T follicular helper cell (primary cell): ENCODE measurements at regions not wholly inside any gene's neighbourhood (a gene's known extent, or its start where the extent isn't known, plus 50 kb on each side); places are given as distances from the start of the nearest gene placed in this dataset.
"Not testable (repeated sequence)": the region's sequence is repeated elsewhere in the genome, so short reads cannot be mapped to it uniquely, and the experiment has no call there.

Source experiments
- DNase-seq: peaks from one replicate; pipeline ENCODE4 v3.0.0-alpha.2; 2020; ENCODE audit warnings: low read depth

GRCh38 chr3:159371961-159372360 is 570.1 kb downstream of the MFSD1 start:
- no peak for DNase-seq

GRCh38 chr3:159378396-159379194 is 576.7 kb downstream of the MFSD1 start:
- no peak for DNase-seq

GRCh38 chr3:159380891-159381290 is 579.0 kb downstream of the MFSD1 start:
- DNase-seq = no peak

GRCh38 chr3:159390656-159391212 is 588.9 kb downstream of the MFSD1 start:
- no peak for DNase-seq

GRCh38 chr3:159397683-159398082 is 591.0 kb upstream of the IL12A start:
- not testable (repeated sequence) for DNase-seq

GRCh38 chr3:159401069-159401468 is 587.6 kb upstream of the IL12A start:
- no peak for DNase-seq

- DNase-seq = not testable (repeated sequence)
Measured at GRCh38 chr3:159409711-159410110, 578.9 kb upstream of the IL12A start.

- no peak for DNase-seq
Measured at GRCh38 chr3:159413319-159413718, 575.3 kb upstream of the IL12A start.

- DNase-seq = no peak
Measured at GRCh38 chr3:159416856-159417255, 571.8 kb upstream of the IL12A start.

- no peak for DNase-seq
Measured at GRCh38 chr3:159417761-159418160, 570.9 kb upstream of the IL12A start.

- DNase-seq = no peak
Measured at GRCh38 chr3:159418571-159419526, 569.8 kb upstream of the IL12A start.

- no peak for DNase-seq
Measured at GRCh38 chr3:159429702-159430101, 558.9 kb upstream of the IL12A start.

- DNase-seq = no peak
Measured at GRCh38 chr3:159432682-159433340, 555.8 kb upstream of the IL12A start.

- no peak for DNase-seq
Measured at GRCh38 chr3:159439346-159439745, 549.3 kb upstream of the IL12A start.

- DNase-seq = no peak
Measured at GRCh38 chr3:159441279-159441678, 547.4 kb upstream of the IL12A start.

GRCh38 chr3:159443266-159443665 is 545.4 kb upstream of the IL12A start:
- DNase-seq = no peak

- DNase-seq = no peak
Measured at GRCh38 chr3:159447841-159448240, 540.8 kb upstream of the IL12A start.

GRCh38 chr3:159448902-159449301 is 539.7 kb upstream of the IL12A start:
- no peak for DNase-seq

- DNase-seq = no peak
Measured at GRCh38 chr3:159451067-159451466, 537.6 kb upstream of the IL12A start.

- DNase-seq = no peak
Measured at GRCh38 chr3:159451482-159451881, 537.2 kb upstream of the IL12A start.

- DNase-seq = no peak
Measured at GRCh38 chr3:159453036-159453435, 535.6 kb upstream of the IL12A start.

- DNase-seq = no peak
Measured at GRCh38 chr3:159453945-159454344, 534.7 kb upstream of the IL12A start.
